ENCODE measurements at regions not wholly inside any gene's neighbourhood (a gene's known extent, or its start where the extent isn't known, plus 50 kb on each side); places are given as distances from the start of the nearest gene placed in this dataset.

GRCh38 chr12:24678436-24678835, 270.5 kb downstream of the BCAT1 start:
- TF ChIP-seq CTCF (IDR thresholded peaks at IDR 0.05 in 2 of 3, conservative IDR thresholded peaks at IDR 0.05 in 1 of 3; ENCODE audit: borderline replicate concordance in 1 of 3, insufficient read depth in 1 of 3, low read depth in 2 of 3, low read length in 2 of 3) (no peak), ZNF274 (IDR thresholded peaks at IDR 0.05; ENCODE audit: low read depth, low read length) (no peak), SIN3A (IDR thresholded peaks at IDR 0.05; ENCODE audit: low read depth) (no peak), YY1 (IDR thresholded peaks at IDR 0.05; ENCODE audit: extremely low read depth, insufficient replicate concordance, low read depth, low read length) (no peak), CEBPB (IDR thresholded peaks at IDR 0.05; ENCODE audit: low read depth) (no peak), TCF7L2 (IDR thresholded peaks at IDR 0.05; ENCODE audit: borderline replicate concordance, extremely low read depth, insufficient read depth, insufficient read length) (no peak), EZH2phosphoT487 (IDR thresholded peaks at IDR 0.05; ENCODE audit: borderline replicate concordance) (no peak), RAD21 (IDR thresholded peaks at IDR 0.05; ENCODE audit: low read depth) (no peak), POLR2AphosphoS5 (IDR thresholded peaks at IDR 0.05; ENCODE audit: low read depth, low read length) (no peak), CBX3 (IDR thresholded peaks at IDR 0.05; ENCODE audit: low read depth) (no peak), POLR2A (IDR thresholded peaks at IDR 0.05; ENCODE audit: borderline replicate concordance, extremely low read depth, insufficient read depth, insufficient read length) (no peak), EZH2 (IDR thresholded peaks at IDR 0.05) (no peak)
- TF ChIP-seq, protein P1, sequence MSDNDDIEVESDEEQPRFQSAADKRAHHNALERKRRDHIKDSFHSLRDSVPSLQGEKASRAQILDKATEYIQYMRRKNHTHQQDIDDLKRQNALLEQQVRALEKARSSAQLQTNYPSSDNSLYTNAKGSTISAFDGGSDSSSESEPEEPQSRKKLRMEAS (IDR thresholded peaks at IDR 0.05) = no peak

All from HCT116 (cell line).